ENCODE measurements at regions not wholly inside any gene's neighbourhood (a gene's known extent, or its start where the extent isn't known, plus 50 kb on each side); places are given as distances from the start of the nearest gene placed in this dataset.

DNA sequence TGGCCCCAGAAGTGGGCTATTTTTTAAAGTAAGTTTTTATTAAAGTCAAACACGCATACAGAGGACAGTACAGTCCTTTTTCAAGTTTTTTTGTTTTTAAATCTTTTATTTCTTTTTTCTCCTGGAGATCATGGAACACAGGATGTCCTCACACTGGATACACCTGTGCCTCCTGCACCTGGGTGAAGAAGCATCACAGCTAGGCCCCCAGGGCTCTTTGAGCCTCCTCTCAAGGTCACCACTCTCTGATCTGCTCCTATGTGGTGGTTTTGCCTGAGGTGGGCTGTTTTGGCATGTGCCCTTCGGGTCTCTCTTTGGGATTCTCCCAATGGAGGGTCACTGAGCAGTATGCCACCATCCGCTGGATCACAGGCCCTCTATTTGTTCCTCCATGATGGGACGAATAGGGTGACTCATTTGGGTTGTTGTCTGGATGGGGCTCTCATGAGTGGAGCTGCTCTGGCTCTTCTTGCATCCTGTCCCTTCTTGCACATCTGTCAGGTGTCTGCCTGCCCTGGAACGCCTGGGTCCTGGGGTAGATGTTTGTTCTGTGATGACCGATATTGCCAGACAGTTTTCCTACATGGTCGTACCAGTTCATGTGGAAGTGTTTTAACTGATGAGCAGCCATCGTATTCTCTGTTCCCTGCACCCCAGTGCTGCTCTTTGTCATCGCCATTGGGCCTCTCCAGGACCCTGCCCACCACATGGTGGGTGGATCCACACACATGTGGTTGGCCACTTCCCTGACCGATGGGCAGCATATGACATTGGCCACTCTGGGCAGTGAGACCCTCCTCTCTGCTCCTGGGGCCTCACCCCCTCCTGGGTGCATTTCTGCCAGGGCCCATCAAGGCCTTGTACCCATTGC, 55.2 kb upstream of the MED9 start:
- FAIRE-seq (no peak), DNase-seq (ENCODE audit: insufficient read length, low spot score) (no peak)
- TF ChIP-seq SPI1 (IDR thresholded peaks at IDR 0.05; ENCODE audit: low read depth, low read length) (no peak), TAF1 (IDR thresholded peaks at IDR 0.05; ENCODE audit: low read depth, low read length) (no peak), POLR2AphosphoS5 (IDR thresholded peaks at IDR 0.05; ENCODE audit: low read depth, low read length) (no peak), POLR2A (IDR thresholded peaks at IDR 0.05; ENCODE audit: low read depth, low read length) (no peak), POU2F2 (IDR thresholded peaks at IDR 0.05; ENCODE audit: low read depth, low read length) (no peak)

DNA sequence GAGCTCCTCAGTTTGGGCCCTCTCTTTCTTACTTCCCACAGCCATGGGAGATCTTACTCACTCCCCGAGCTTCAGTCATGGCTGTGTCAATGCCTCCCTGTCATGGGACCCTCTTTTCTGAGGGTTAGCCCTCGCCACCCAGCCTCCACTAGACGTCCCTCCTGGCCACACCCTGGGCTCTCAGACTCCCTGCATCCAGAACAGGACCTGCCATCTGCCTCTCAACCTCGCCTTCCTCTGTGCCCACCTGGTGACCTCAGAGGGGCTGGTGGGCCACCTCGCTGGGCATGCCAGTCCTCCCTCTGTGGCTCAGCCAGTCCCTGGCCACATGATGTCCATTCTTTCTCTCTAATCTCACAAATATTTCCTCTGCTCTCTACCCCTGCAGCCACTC, 54.6 kb upstream of the MED9 start:
- DNase-seq (ENCODE audit: insufficient read length, low spot score) (no peak), FAIRE-seq (no peak)
- TF ChIP-seq POLR2AphosphoS5 (IDR thresholded peaks at IDR 0.05; ENCODE audit: low read depth, low read length): no peak
- no peak for TF ChIP-seq SPI1 (IDR thresholded peaks at IDR 0.05; ENCODE audit: low read depth, low read length)
- TF ChIP-seq POLR2A (IDR thresholded peaks at IDR 0.05; ENCODE audit: low read depth, low read length): no peak

DNA sequence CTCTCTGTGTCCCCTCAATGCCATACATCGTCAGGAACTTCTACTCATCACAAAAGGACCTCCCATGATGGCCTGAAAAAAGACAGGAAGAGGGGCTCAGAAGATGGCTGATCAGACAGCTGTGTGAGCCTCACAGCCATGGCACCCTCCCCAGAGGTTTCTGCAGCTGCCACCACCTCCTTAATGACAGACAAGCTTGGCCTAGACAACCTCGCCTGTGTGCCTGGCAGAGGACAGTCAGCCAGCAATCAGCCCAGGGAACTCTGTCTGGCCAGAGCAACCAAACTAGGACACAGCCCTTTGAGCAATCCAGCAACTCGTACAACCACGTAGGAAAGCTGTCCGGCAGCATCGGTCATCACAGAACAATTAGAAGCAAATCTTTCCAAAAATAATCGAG, 54.2 kb upstream of the MED9 start:
- no peak for TF ChIP-seq SPI1 (IDR thresholded peaks at IDR 0.05; ENCODE audit: low read depth, low read length)
- no peak for TF ChIP-seq PAX5 (IDR thresholded peaks at IDR 0.05; ENCODE audit: insufficient read depth, low read length, severe bottlenecking)
- TF ChIP-seq TAF1 (IDR thresholded peaks at IDR 0.05; ENCODE audit: low read depth, low read length): no peak
- no peak for TF ChIP-seq POU2F2 (IDR thresholded peaks at IDR 0.05; ENCODE audit: low read depth, low read length)
- TF ChIP-seq POLR2AphosphoS5 (IDR thresholded peaks at IDR 0.05; ENCODE audit: low read depth, low read length): no peak
- no peak for FAIRE-seq
- no peak for DNase-seq (ENCODE audit: insufficient read length, low spot score)

DNA sequence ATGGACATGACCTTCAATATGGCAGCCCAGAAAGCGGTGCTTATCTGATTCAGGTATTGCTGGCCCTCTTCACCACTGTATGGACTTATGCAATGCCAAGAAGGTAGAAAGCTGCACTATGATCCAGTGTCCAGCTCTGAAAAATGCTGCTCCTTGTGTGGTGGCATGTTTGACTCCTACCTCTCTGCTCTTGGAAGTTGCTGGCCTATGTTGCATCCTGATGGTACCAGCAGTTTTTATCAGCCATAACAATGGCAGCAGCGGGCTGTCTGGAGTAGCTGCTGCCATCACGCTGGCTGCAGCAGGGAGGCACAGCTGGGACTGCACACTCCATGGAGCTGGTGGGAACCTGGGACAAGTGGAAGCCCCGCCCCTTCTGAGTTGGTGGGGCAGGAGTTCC, 53.1 kb upstream of the MED9 start:
- no peak for FAIRE-seq
- DNase-seq (ENCODE audit: insufficient read length, low spot score): no peak
- TF ChIP-seq TAF1 (IDR thresholded peaks at IDR 0.05; ENCODE audit: low read depth, low read length) (no peak), POU2F2 (IDR thresholded peaks at IDR 0.05; ENCODE audit: low read depth, low read length) (no peak)

DNA sequence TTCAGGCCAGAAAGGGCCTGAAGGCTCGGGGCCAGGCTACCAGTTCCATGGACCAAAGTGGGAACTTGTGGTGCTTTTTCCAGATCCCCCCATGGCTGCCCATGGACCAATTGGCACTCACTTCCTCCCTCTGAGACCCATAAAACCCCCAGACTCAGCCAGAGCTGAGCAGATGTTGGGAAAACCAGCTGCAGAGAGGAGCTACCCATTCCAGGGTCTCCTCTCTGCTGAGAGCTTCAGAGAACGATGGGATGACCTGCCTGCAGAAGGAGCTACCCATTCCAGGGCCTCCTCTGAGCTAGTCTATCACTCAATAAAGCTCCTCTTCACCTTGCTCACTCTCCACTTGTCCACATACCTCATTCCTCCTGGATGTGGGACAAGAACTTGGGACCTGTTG, 52.2 kb upstream of the MED9 start:
- TF ChIP-seq POU2F2 (IDR thresholded peaks at IDR 0.05; ENCODE audit: low read depth, low read length) (no peak), TAF1 (IDR thresholded peaks at IDR 0.05; ENCODE audit: low read depth, low read length) (no peak), PAX5 (IDR thresholded peaks at IDR 0.05; ENCODE audit: insufficient read depth, low read length, severe bottlenecking) (no peak), POLR2AphosphoS5 (IDR thresholded peaks at IDR 0.05; ENCODE audit: low read depth, low read length) (no peak), POLR2A (IDR thresholded peaks at IDR 0.05; ENCODE audit: low read depth, low read length) (no peak), SPI1 (IDR thresholded peaks at IDR 0.05; ENCODE audit: low read depth, low read length) (no peak)
- DNase-seq (ENCODE audit: insufficient read length, low spot score) (no peak), FAIRE-seq (no peak)

DNA sequence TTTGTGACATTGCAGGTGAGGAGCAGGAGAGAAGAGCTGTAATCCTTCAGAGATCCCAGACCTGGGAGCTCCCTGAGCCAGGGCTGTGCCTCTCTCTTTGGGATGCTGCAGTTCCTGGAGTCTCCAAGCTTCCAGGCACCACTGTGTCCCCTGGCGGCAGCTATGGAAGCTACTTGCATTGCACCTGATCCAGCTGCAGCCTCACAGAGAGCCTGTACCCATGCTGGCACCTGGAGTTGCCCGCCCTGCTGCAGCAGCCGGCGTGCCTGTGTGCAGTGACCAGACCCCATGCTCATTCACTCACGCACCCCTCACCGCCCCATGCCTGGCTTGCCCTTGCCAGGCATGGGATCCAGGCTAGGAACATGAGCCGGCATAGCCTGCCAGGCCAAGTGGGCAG, 51.8 kb upstream of the MED9 start:
- TF ChIP-seq TAF1 (IDR thresholded peaks at IDR 0.05; ENCODE audit: low read depth, low read length): no peak
- TF ChIP-seq POLR2A (IDR thresholded peaks at IDR 0.05; ENCODE audit: low read depth, low read length): no peak
- no peak for TF ChIP-seq PAX5 (IDR thresholded peaks at IDR 0.05; ENCODE audit: insufficient read depth, low read length, severe bottlenecking)
- TF ChIP-seq POU2F2 (IDR thresholded peaks at IDR 0.05; ENCODE audit: low read depth, low read length): no peak
- TF ChIP-seq SPI1 (IDR thresholded peaks at IDR 0.05; ENCODE audit: low read depth, low read length): no peak
- TF ChIP-seq POLR2AphosphoS5 (IDR thresholded peaks at IDR 0.05; ENCODE audit: low read depth, low read length): no peak
- FAIRE-seq: no peak
- no peak for DNase-seq (ENCODE audit: insufficient read length, low spot score)

DNA sequence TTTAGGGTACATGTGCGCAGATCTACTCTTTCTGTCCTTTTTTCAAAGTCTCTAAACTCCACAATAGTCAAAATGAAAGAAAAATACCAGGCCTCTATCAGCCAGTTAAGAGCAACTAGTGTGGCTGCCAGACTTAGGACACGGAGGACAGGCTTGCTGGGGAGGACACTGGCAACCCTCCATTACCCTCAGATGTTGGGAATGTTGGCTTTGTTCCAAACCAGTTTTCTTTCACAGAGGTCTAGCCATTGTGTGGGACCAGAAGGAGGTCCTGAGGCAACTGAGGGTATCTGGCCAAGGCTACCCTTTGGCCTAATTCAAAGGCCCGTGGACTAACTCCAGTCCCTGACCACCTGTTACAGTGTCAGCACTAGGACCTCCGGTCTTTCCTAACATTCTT, 51.2 kb upstream of the MED9 start:
- no peak for TF ChIP-seq POLR2AphosphoS5 (IDR thresholded peaks at IDR 0.05; ENCODE audit: low read depth, low read length)
- TF ChIP-seq POU2F2 (IDR thresholded peaks at IDR 0.05; ENCODE audit: low read depth, low read length): no peak
- TF ChIP-seq SPI1 (IDR thresholded peaks at IDR 0.05; ENCODE audit: low read depth, low read length): no peak
- no peak for TF ChIP-seq POLR2A (IDR thresholded peaks at IDR 0.05; ENCODE audit: low read depth, low read length)
- no peak for TF ChIP-seq PAX5 (IDR thresholded peaks at IDR 0.05; ENCODE audit: insufficient read depth, low read length, severe bottlenecking)
- no peak for TF ChIP-seq TAF1 (IDR thresholded peaks at IDR 0.05; ENCODE audit: low read depth, low read length)
- no peak for FAIRE-seq
- no peak for DNase-seq (ENCODE audit: insufficient read length, low spot score)

DNA sequence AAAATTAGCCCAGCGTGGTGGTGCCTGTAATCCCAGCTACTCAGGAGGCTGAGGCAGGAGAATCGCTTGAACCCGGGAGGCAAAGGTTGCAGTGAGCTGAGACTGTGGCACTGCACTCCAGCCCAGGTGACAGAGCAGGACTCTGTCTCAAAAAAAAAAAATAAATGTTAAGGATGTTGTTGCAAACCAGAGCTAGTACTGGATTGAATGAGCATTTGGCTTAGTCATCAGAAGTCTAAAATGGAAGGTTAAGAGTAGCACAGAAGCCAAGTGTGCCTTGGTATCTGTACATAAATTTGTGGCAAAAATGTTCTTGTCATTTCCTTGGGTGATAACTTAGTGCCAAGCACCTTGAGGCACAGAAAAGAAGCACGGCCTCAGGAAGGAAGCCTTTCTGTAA, 50.6 kb upstream of the MED9 start:
- no peak for TF ChIP-seq POLR2A (IDR thresholded peaks at IDR 0.05; ENCODE audit: low read depth, low read length)
- TF ChIP-seq POLR2AphosphoS5 (IDR thresholded peaks at IDR 0.05; ENCODE audit: low read depth, low read length): no peak
- TF ChIP-seq SPI1 (IDR thresholded peaks at IDR 0.05; ENCODE audit: low read depth, low read length): no peak
- TF ChIP-seq PAX5 (IDR thresholded peaks at IDR 0.05; ENCODE audit: insufficient read depth, low read length, severe bottlenecking): no peak
- no peak for TF ChIP-seq TAF1 (IDR thresholded peaks at IDR 0.05; ENCODE audit: low read depth, low read length)
- no peak for TF ChIP-seq POU2F2 (IDR thresholded peaks at IDR 0.05; ENCODE audit: low read depth, low read length)
- FAIRE-seq (no peak), DNase-seq (ENCODE audit: insufficient read length, low spot score) (no peak)
